ENCODE measurements at regions not wholly inside any gene's neighbourhood (a gene's known extent, or its start where the extent isn't known, plus 50 kb on each side); places are given as distances from the start of the nearest gene placed in this dataset.

DNA sequence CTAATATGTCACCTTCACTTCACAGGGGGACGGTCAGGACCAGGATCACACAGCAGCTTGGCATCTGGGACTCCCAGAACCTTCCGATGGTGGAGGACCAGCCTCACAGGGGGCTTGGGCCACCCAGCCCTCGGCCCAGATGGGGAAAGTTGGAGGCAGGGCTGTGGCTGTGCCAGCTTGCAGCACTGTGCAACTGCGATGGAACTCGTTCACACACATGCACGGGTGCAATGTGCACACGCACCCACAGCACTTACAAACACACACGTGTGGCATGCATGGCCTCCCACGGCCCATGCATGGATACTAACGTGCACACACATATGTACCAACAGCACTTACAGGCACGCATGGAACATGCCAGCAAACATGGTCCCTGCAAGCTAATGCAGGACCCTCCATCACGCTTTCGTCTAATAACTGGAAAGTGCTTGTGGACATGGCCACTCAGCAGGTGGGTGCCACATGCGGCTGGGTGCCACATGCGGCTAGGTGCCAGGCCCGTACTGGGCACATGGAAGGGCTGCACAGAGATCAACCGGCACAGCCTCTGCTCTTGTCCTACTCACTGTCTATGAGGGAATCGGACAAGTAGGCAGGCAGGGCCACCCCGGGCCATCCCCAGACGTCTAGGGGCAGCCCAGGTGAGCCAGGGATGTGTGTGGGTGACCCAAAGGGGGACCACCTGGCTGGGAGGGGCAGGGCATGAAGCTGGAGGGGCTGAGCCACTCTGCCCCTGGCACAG, 63.2 kb downstream of the ADRA2C start:
- H3K4me1 Mint-ChIP-seq: no peaks in the 10 kb centered on the region
- no peak overlapping the region for H3K4me3 Mint-ChIP-seq
- no peaks in the 10 kb centered on the region for H3K36me3 Mint-ChIP-seq
- peaks cover 11% of the 10 kb centered on the region for H3K27me3 Mint-ChIP-seq
- H3K9me3 Mint-ChIP-seq: no peaks in the 10 kb centered on the region
- no peak overlapping the region for H3K27ac Mint-ChIP-seq

DNA sequence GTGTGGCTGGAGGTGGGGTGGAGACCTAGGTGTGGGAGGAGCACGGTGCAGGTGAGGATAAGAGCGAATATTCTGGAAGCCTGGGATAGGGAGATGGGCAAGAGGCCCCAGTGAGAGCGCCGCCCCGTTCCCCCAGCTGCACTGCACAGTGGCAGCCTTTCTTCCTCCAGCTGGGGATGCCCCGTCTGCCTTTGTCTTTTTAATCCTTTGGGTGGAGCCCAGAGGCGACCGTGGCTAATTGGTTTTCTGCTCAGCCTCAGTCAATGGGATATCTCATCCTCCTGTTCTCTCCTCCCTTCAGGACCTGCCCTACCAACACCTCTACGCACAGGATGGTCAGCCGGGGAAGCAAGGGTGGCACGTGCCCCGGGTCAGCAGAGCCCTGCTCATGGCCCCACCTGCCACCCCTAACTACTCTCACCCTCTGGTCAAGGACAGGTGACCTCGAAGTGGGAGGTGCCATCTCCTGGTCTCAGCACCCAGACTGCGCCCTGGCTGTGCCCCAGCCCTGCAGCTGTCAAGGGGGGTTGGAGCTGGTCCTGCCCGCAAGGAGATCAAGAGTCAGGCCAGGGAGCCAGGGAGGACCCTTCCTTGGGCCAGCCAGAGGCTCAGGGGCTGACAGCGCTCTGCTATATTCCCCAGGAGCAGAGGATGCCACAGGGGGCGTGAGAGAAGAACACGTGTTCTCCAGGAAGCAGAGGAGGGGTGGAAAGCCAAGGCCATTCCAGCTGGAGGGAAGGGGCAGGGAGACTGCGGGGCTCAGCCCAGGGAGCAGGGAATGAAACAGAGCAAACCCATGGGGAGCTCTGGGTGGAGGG, 64.0 kb downstream of the ADRA2C start:
- Mint-ChIP-seq H3K27me3 (peaks cover 14% of the 10 kb centered on the region), H3K4me3 (no peak overlapping the region), H3K9me3 (no peaks in the 10 kb centered on the region), H3K36me3 (no peaks in the 10 kb centered on the region), H3K27ac (no peak overlapping the region), H3K4me1 (no peaks in the 10 kb centered on the region)

DNA sequence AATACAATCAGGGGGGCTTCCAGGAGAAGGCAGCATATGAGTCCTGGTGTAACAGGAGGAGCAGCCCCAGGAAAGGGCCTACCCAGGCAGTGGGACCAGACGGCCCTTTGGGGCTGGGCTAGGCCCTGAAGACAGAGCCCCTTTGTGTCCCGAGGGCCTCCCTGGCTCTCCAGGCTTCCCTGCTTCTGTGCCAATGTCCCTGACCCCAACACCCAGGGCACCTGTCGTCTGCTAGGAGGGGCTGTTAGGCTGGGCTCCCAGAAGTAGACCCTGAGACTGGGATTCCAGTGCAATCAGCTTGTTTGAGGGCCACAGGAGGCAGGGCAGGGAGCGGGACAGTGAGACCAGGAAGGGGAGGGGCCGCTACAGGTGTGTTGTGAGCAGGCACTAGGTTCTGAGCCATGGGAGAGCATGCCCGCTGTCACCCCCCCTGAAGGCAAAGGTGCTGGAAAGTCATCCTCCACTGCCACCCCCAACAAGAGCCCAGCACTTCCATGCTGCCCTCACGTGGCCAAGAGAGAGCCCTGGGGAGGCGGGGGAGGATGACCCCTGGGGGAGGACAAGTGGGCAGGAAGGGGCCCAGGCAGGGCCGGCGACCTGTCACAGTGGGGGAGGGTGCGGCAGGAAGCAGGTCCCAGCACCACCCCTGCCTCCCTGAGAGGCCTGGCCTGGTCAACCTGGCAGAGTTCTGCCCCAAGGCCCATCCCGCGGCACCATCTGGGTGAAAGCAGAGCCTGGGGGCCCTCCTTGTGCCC, 64.8 kb downstream of the ADRA2C start:
- Mint-ChIP-seq H3K4me1 (no peaks in the 10 kb centered on the region), H3K27ac (no peak overlapping the region), H3K4me3 (no peak overlapping the region), H3K36me3 (no peaks in the 10 kb centered on the region), H3K27me3 (peaks cover 18% of the 10 kb centered on the region), H3K9me3 (no peaks in the 10 kb centered on the region)

GRCh38 chr4:3831529-3832150, 65.5 kb downstream of the ADRA2C start:
- no peak overlapping the region for H3K27ac Mint-ChIP-seq
- H3K4me3 Mint-ChIP-seq: no peak overlapping the region
- H3K9me3 Mint-ChIP-seq: no peaks in the 10 kb centered on the region
- no peaks in the 10 kb centered on the region for H3K4me1 Mint-ChIP-seq
- H3K36me3 Mint-ChIP-seq: no peaks in the 10 kb centered on the region
- peaks cover 18% of the 10 kb centered on the region for H3K27me3 Mint-ChIP-seq

DNA sequence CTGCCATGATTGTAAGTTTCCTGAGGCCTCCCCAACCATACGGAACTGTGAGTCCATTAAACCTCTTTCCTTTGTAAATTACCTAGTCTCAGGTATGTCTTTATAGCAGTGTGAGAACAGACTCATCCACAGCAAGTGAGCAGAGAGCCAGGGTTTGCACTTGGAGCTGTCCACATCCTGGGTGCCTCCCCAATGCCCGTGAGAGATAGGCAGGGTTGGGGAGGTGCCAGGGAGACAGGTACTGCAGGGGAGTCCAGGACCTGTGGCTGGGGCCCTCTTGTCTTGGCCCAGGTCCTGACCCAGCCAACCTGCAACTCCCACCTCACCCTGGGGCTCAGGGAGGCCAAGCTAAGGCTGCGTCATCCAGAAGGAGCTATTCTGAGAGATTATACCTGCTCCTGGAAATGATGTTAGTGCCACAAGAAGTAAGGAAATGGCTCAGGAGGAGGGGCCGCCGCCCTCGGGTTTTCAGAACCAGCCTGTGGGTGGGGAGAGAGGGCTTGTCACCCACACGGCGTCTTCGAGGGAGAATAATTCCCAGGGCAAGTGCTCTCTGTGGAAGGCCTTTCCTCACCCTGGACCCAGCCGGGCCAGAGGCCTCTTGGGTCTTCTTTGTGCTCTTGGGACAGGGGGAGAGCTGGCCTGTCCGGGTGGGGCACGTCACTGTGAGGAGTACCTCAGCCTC, 66.5 kb downstream of the ADRA2C start:
- Mint-ChIP-seq H3K4me1 (no peaks in the 10 kb centered on the region), H3K9me3 (no peaks in the 10 kb centered on the region), H3K27ac (no peak overlapping the region), H3K27me3 (peaks cover 21% of the 10 kb centered on the region), H3K36me3 (no peaks in the 10 kb centered on the region), H3K4me3 (no peak overlapping the region)

GRCh38 chr4:3833326-3833989, 67.3 kb downstream of the ADRA2C start:
- H3K9me3 Mint-ChIP-seq: no peaks in the 10 kb centered on the region
- H3K27me3 Mint-ChIP-seq: peaks cover 23% of the 10 kb centered on the region
- H3K4me1 Mint-ChIP-seq: no peaks in the 10 kb centered on the region
- H3K27ac Mint-ChIP-seq: no peak overlapping the region
- H3K36me3 Mint-ChIP-seq: no peaks in the 10 kb centered on the region
- no peak overlapping the region for H3K4me3 Mint-ChIP-seq

GRCh38 chr4:3834186-3834662, 68.0 kb downstream of the ADRA2C start:
- Mint-ChIP-seq H3K36me3 (no peaks in the 10 kb centered on the region), H3K27me3 (peaks cover 23% of the 10 kb centered on the region), H3K9me3 (no peaks in the 10 kb centered on the region), H3K27ac (no peak overlapping the region), H3K4me3 (no peak overlapping the region), H3K4me1 (no peaks in the 10 kb centered on the region)

GRCh38 chr4:3834663-3835521, 68.7 kb downstream of the ADRA2C start:
- H3K27me3 Mint-ChIP-seq: peaks cover 23% of the 10 kb centered on the region
- no peaks in the 10 kb centered on the region for H3K36me3 Mint-ChIP-seq
- H3K9me3 Mint-ChIP-seq: no peaks in the 10 kb centered on the region
- H3K4me3 Mint-ChIP-seq: no peak overlapping the region
- H3K4me1 Mint-ChIP-seq: no peaks in the 10 kb centered on the region
- H3K27ac Mint-ChIP-seq: no peak overlapping the region

DNA sequence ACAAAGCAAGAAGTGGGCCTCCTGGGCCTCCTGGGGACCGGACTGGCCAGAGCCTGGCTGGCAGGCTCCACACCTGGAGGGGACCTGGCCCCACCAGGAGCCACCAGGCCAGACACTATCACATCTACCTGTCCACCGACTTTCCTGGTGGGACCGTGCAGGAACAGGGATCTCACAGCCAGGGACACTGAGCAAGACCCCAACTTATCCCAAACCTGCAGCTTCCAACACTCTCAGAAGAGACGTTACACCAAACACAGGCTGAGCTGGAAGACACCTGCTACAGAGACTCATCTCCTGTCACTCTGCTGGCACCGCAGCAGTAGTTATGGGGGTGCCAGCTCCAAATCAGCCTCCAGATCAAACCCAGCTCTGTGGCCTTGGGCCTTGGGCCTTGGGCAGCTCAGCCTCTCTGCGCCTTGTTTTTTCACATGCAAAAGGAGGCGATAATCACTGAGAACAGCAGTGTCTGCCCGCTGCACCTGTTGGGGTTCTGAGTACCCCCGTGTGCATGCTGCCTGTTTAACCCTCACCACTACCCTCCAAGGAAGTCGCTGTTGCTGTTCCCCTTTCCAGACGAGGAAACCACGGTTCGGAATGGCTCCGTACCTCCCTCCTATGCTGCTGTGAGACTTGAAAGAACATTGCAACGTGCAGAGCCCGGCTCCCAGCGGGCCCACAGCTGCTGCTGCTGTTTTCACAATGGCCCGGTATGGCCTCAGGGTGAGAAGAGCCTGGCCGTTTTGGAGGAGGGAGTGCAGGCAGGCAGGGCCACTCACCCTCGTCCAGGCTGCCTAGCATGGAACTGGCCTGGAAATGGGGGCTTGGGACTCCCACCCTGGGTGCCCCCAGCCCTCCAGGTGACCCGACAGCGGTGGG, 69.6 kb downstream of the ADRA2C start:
- Mint-ChIP-seq H3K27ac (no peak overlapping the region), H3K27me3 (peaks cover 22% of the 10 kb centered on the region), H3K4me1 (no peaks in the 10 kb centered on the region), H3K36me3 (no peaks in the 10 kb centered on the region), H3K4me3 (no peak overlapping the region), H3K9me3 (no peaks in the 10 kb centered on the region)

DNA sequence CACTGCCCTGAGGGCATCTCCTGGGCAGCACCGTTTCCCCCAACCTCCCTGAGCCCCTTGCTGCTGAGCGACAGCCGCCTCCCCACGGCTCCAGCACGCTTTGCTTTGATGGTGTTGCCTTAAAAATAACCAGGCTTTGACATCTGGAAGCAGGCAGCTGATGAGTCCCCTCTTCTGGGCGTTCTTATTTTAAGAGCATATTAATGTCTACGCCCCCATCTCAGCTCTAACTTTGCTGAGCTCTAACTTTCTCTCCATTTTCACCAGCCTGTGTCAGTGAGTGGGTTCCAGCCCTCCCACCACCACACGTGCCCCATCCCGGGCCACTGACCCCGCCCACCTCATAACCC, 70.2 kb downstream of the ADRA2C start:
- Mint-ChIP-seq H3K4me1 (no peaks in the 10 kb centered on the region), H3K27me3 (peaks cover 22% of the 10 kb centered on the region), H3K27ac (no peak overlapping the region), H3K36me3 (no peaks in the 10 kb centered on the region), H3K9me3 (no peaks in the 10 kb centered on the region), H3K4me3 (no peak overlapping the region)

GRCh38 chr4:3836756-3837601, 70.8 kb downstream of the ADRA2C start:
- no peaks in the 10 kb centered on the region for H3K4me1 Mint-ChIP-seq
- H3K27me3 Mint-ChIP-seq: peaks cover 24% of the 10 kb centered on the region
- H3K9me3 Mint-ChIP-seq: no peaks in the 10 kb centered on the region
- peak overlapping the region; percentile 5 for H3K27ac Mint-ChIP-seq
- no peaks in the 10 kb centered on the region for H3K36me3 Mint-ChIP-seq
- no peak overlapping the region for H3K4me3 Mint-ChIP-seq
